Spleen (tissue), 11 donors: ENCODE measurements at regions not wholly inside any gene's neighbourhood (a gene's known extent, or its start where the extent isn't known, plus 50 kb on each side); places are given as distances from the start of the nearest gene placed in this dataset.
"Not testable (repeated sequence)": the region's sequence is repeated elsewhere in the genome, so short reads cannot be mapped to it uniquely, and the experiment has no call there.

ENCODE experiments used
- DNase-seq: peaks from one replicate; pipeline ENCODE4 v3.0.0-alpha.2; 2020
- H3K27ac ChIP-seq, 8 donors: fragments of 200-600 bp; sonication (generic) in 7 of 8; 1 replicate in 4 of 8; 2 replicates in 4 of 8; pipeline versions ENCODE4 v1.5.0 to v1.8.0; 2016 to 2021; ENCODE audit warnings: inconsistent platforms in 4 of 8, mild to moderate bottlenecking in 4 of 8, moderate library complexity in 1 of 8
- H3K27me3 ChIP-seq, 7 donors: fragments of 200-600 bp; sonication (generic) in 6 of 7; replicated peaks in 1 of 7; 1 replicate in 4 of 7; 2 replicates in 3 of 7; pipeline versions ENCODE4 v1.5.0 to v1.8.0; 2016 to 2021; ENCODE audit warnings: inconsistent platforms in 3 of 7, mild to moderate bottlenecking in 1 of 7
- H3K36me3 ChIP-seq, 6 donors: fragments of 200-600 bp; sonication (generic) in 5 of 6; 1 replicate in 4 of 6; 2 replicates in 2 of 6; pipeline versions ENCODE4 v1.5.0 to v1.8.0; 2016 to 2021; ENCODE audit warnings: inconsistent platforms in 2 of 6
- H3K4me1 ChIP-seq, 6 donors: fragments of 200-600 bp; sonication (generic) in 5 of 6; 1 replicate in 3 of 6; 2 replicates in 3 of 6; pipeline versions ENCODE4 v1.5.0 to v1.8.0; 2016 to 2021; ENCODE audit warnings: inconsistent platforms in 3 of 6
- H3K4me3 ChIP-seq, 8 donors: fragments of 200-600 bp; sonication (generic) in 7 of 8; 1 replicate in 4 of 8; 2 replicates in 4 of 8; pipeline versions ENCODE4 v1.5.0 to v1.8.0; 2016 to 2021; ENCODE audit warnings: inconsistent platforms in 4 of 8, mild to moderate bottlenecking in 4 of 8, moderate library complexity in 2 of 8
- H3K9me3 ChIP-seq, 8 donors: fragments of 200-600 bp; sonication (generic) in 7 of 8; 1 replicate in 4 of 8; 2 replicates in 4 of 8; pipeline versions ENCODE4 v1.5.0 to v1.8.0; 2016 to 2021; ENCODE audit warnings: inconsistent platforms in 4 of 8
- CTCF ChIP-seq, 11 experiments: fragments of 200-600 bp in 7 of 11; fragments of 450-650 bp in 4 of 11; sonication (generic) in 4 of 11; IDR thresholded peaks in 8 of 11; conservative IDR thresholded peaks in 3 of 11; 1 replicate in 7 of 11; 2 replicates in 4 of 11; pipeline versions ENCODE4 v1.4.0 to v1.8.0; 2016 to 2021; ENCODE audit warnings: antibody characterized with exemption in 11 of 11, inconsistent platforms in 4 of 11, mild to moderate bottlenecking in 1 of 11
- POLR2A ChIP-seq, 3 donors: fragments of 450-650 bp; IDR thresholded peaks; one replicate each; pipeline ENCODE4 v1.5.1; 2017; ENCODE audit warnings: antibody characterized with exemption in 3 of 3, mild to moderate bottlenecking in 1 of 3
- POLR2AphosphoS5 ChIP-seq, 3 donors: sonication (generic); formaldehyde crosslinking; IDR thresholded peaks; one replicate each; pipeline ENCODE4 v1.5.1; 2017; ENCODE audit warnings: antibody characterized with exemption in 3 of 3
- WGBS, 5 donors: extraction: QIAGEN DNeasy Blood & Tissue Kit in 3 of 5; methylation state at CpG; one replicate each; pipeline versions ENCODE4 v1.1.5 to v1.1.7; 2013 to 2018; 5-methylcytosine and 5-hydroxymethylcytosine counted together
- intact Hi-C: fragments of 100-400 bp; cut with DNase I; formaldehyde crosslinking; loops from one replicate; pipeline ENCODE4 v1.15.0; 2023; ENCODE audit warnings: low total_unique reads
- donor health status: healthy with polysubstance abuse.
- donor health status: DM: no; HTN: no; CAD: no; lungs with moderate emphysema.
- donor health status: DM: no; HTN: no; CAD: no.
- donor health status: Bipolar disorder and iron deficiency.
- donor health status: healthy.
- donor health status: DM: no; HTN: no; CAD: no.
- donor health status: DM: yes; HTN: yes; CAD: no.

- Histone ChIP-seq H3K27me3 (no peaks in the 10 kb centered on the region), H3K4me1 (no peaks in the 10 kb centered on the region), H3K4me3 (no peak overlapping the region), H3K36me3 (no peaks in the 10 kb centered on the region), H3K27ac (no peak overlapping the region), H3K9me3 (no peaks in the 10 kb centered on the region)
- DNase-seq: no peak
- TF ChIP-seq POLR2A (IDR thresholded peaks at IDR 0.05): no peak
- no peak for TF ChIP-seq CTCF (IDR thresholded peaks at IDR 0.05 in 8 of 11, conservative IDR thresholded peaks at IDR 0.05 in 3 of 11)
- no peak for TF ChIP-seq POLR2AphosphoS5 (IDR thresholded peaks at IDR 0.05)
- intact Hi-C loops: no loop called here
These were observed 393.2 kb downstream of the SUCLG1 start for GRCh38 chr2:84065857-84066256.

GRCh38 chr2:84057917-84058560, 401.0 kb downstream of the SUCLG1 start:
- Histone ChIP-seq H3K9me3 (no peaks in the 10 kb centered on the region), H3K27me3 (no peaks in the 10 kb centered on the region), H3K36me3 (no peaks in the 10 kb centered on the region), H3K4me1 (no peaks in the 10 kb centered on the region), H3K27ac (no peak overlapping the region), H3K4me3 (no peak overlapping the region)
- no peak for DNase-seq
- 92 to 98% (median 94%) methylated on average over 4 of the region's 4 CpGs for WGBS, 5 donors
- TF ChIP-seq POLR2AphosphoS5 (IDR thresholded peaks at IDR 0.05) (no peak), CTCF (IDR thresholded peaks at IDR 0.05 in 8 of 11, conservative IDR thresholded peaks at IDR 0.05 in 3 of 11) (no peak), POLR2A (IDR thresholded peaks at IDR 0.05) (no peak)
- intact Hi-C loops: no loop called here

- Histone ChIP-seq H3K4me1 (no peaks in the 10 kb centered on the region), H3K36me3 (no peaks in the 10 kb centered on the region), H3K27me3 (no peaks in the 10 kb centered on the region), H3K27ac (no peak overlapping the region), H3K4me3 (no peak overlapping the region), H3K9me3 (no peaks in the 10 kb centered on the region)
- 24 to 50% (median 42%) methylated on average over 1 of the region's 1 CpG for WGBS, 5 donors
- no peak for DNase-seq
- TF ChIP-seq CTCF (IDR thresholded peaks at IDR 0.05 in 8 of 11, conservative IDR thresholded peaks at IDR 0.05 in 3 of 11) (no peak), POLR2A (IDR thresholded peaks at IDR 0.05) (no peak), POLR2AphosphoS5 (IDR thresholded peaks at IDR 0.05) (no peak)
- intact Hi-C loops: no loop called here
These were observed 403.3 kb downstream of the SUCLG1 start for GRCh38 chr2:84055816-84056215.

- 62 to 82% (median 70%) methylated on average over 1 of the region's 1 CpG for WGBS, 5 donors
- H3K9me3 ChIP-seq, H3K4me3 ChIP-seq, H3K36me3 ChIP-seq, H3K4me1 ChIP-seq, DNase-seq, H3K27me3 ChIP-seq, H3K27ac ChIP-seq, intact Hi-C loops: not testable (repeated sequence)
These were observed 404.5 kb downstream of the SUCLG1 start for GRCh38 chr2:84054577-84054976.

GRCh38 chr2:84052913-84053312, 406.2 kb downstream of the SUCLG1 start:
- WGBS, 5 donors: 45 to 83% (median 61%) methylated on average over 2 of the region's 2 CpGs

More at GRCh38 chr2:84052913-84053312, 406.2 kb downstream of the SUCLG1 start:
- intact Hi-C loops: no loop called here
- no peak for DNase-seq
- Histone ChIP-seq H3K36me3 (no peaks in the 10 kb centered on the region), H3K4me3 (no peak overlapping the region), H3K27me3 (no peaks in the 10 kb centered on the region), H3K4me1 (no peaks in the 10 kb centered on the region), H3K9me3 (peaks cover 0 to 5% (median 0%) of the 10 kb centered on the region in 8 donors), H3K27ac (no peak overlapping the region)
- TF ChIP-seq CTCF (IDR thresholded peaks at IDR 0.05 in 8 of 11, conservative IDR thresholded peaks at IDR 0.05 in 3 of 11): no peak
